Fibroblast of mammary gland (primary cell): ENCODE measurements at regions not wholly inside any gene's neighbourhood (a gene's known extent, or its start where the extent isn't known, plus 50 kb on each side); places are given as distances from the start of the nearest gene placed in this dataset.

Source experiments
- DNase-seq: peaks from one replicate; pipeline ENCODE4 v3.0.0-alpha.2; 2010; ENCODE audit warnings: low read depth
- H3K4me3 ChIP-seq: 2 replicates; pipeline ENCODE4 v1.5.1; 2011; ENCODE audit warnings: low read depth, mild to moderate bottlenecking, low read length, moderate library complexity; ENCODE audit not compliant: control insufficient read depth
- CTCF ChIP-seq: conservative IDR thresholded peaks from 2 replicates; pipeline ENCODE4 v1.5.1; 2011; ENCODE audit warnings: low read depth, low read length, inconsistent platforms; ENCODE audit not compliant: control insufficient read depth, insufficient read depth

- DNase-seq, result peak; percentile 64
- TF ChIP-seq CTCF, result peak; percentile 48
- H3K4me3 ChIP-seq, result no peak overlapping the region
Observed at GRCh38 chr14:31934767-31935266, 142.3 kb upstream of the ARHGAP5 start.

- TF ChIP-seq CTCF, result no peak
- H3K4me3 ChIP-seq, result no peak overlapping the region
- no peak for DNase-seq
Observed at GRCh38 chr14:31935391-31935790, 141.7 kb upstream of the ARHGAP5 start.

GRCh38 chr14:31936115-31936514 is 141.0 kb upstream of the ARHGAP5 start:
- no peak for TF ChIP-seq CTCF
- DNase-seq, result no peak
- no peak overlapping the region for H3K4me3 ChIP-seq

GRCh38 chr14:31937730-31938346 is 139.3 kb upstream of the ARHGAP5 start:
- no peak overlapping the region for H3K4me3 ChIP-seq
- TF ChIP-seq CTCF, result no peak
- DNase-seq, result peak; percentile 92

GRCh38 chr14:31939934-31940333 is 137.2 kb upstream of the ARHGAP5 start:
- DNase-seq, result no peak
- H3K4me3 ChIP-seq, result no peak overlapping the region
- TF ChIP-seq CTCF, result no peak

- DNase-seq, result no peak
- H3K4me3 ChIP-seq, result no peak overlapping the region
- TF ChIP-seq CTCF, result no peak
Observed at GRCh38 chr14:31941487-31941886, 135.6 kb upstream of the ARHGAP5 start.
